ENCODE measurements at regions not wholly inside any gene's neighbourhood (a gene's known extent, or its start where the extent isn't known, plus 50 kb on each side); places are given as distances from the start of the nearest gene placed in this dataset.

DNA sequence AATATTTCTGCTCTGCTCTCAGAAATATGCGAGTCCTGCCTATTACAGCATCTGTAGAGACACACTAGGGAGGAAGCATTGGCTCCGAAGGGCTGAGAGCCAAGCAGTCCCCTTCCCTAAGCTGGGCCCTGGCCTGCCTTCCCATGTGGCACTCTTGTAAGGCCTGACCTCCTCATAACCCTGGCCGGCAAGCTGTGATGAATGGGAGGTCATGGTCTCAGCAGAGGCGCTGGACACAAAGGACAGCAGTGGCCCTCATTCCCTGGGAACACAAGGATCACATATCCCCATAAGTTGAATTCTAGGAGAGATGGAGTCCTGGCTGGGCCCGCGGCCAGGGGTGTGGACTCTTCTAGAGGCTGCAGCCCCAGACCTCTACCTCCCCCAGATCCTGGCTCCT lies 483.3 kb downstream of the ZNF536 start:
- TF ChIP-seq GATA2 (IDR thresholded peaks at IDR 0.05; ENCODE audit: low read depth, low read length) (no peak), GATA3 (IDR thresholded peaks at IDR 0.05; ENCODE audit: low read depth, low read length) (no peak)

DNA sequence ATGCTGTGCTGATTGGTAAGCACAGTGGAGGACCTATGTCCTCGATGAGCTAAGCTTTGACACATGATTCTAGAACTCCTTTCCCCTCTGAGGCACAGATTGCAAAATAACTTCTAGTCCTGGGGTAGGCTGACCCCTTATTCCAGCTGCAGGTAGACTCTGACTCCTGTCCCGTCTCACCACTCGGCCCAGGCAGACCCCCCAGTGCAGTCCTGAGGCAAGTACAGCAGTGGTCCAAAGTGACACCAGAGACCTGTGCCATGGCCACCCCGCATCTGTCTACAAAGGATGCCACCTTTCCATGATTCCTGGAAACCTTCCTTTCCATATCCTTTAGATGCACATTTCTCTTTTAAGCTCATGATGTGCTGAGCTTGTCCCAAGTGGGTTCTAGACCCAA lies 482.5 kb downstream of the ZNF536 start:
- no peak for TF ChIP-seq GATA3 (IDR thresholded peaks at IDR 0.05; ENCODE audit: low read depth, low read length)
- TF ChIP-seq GATA2 (IDR thresholded peaks at IDR 0.05; ENCODE audit: low read depth, low read length): no peak

DNA sequence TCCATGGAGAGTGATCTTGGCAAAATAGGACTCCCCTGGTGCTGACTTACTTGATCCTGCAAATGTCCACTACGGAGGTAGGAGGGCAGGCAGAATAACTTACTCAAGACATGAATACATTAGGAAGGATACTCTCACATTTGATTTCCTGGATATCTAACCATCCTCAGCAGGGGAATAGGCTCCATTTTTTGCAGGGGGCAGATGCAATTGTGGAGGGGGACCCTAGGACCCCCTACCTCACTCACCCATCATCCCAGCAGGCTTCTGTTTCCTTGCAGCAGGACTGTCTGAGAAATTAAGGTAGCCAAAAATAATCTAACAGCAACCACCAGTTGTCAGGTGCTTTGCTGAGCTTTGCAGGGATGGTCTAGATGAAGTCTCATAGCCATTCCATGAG lies 482.0 kb downstream of the ZNF536 start:
- TF ChIP-seq GATA2 (IDR thresholded peaks at IDR 0.05; ENCODE audit: low read depth, low read length): no peak
- no peak for TF ChIP-seq GATA3 (IDR thresholded peaks at IDR 0.05; ENCODE audit: low read depth, low read length)

DNA sequence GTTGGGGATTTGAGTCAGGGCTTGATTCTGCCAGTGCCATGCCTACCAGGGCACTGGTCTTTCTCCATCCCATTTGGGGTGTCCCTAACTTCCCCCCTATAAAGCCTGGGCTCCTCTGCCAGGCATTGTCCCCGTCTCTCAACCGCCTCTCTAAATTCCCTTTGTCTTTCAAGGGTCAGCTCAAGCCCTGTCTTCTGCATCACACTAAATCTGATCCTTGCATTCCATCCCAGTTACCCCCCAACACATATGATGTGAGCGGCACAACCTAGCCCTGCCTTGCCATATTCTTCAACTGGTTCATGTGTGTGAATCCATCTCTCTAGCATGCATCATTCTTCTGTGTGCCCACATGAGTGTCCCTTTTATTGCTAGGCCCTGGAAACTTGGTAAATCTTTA lies 480.9 kb downstream of the ZNF536 start:
- TF ChIP-seq GATA3 (IDR thresholded peaks at IDR 0.05; ENCODE audit: low read depth, low read length) (no peak), GATA2 (IDR thresholded peaks at IDR 0.05; ENCODE audit: low read depth, low read length) (no peak)

DNA sequence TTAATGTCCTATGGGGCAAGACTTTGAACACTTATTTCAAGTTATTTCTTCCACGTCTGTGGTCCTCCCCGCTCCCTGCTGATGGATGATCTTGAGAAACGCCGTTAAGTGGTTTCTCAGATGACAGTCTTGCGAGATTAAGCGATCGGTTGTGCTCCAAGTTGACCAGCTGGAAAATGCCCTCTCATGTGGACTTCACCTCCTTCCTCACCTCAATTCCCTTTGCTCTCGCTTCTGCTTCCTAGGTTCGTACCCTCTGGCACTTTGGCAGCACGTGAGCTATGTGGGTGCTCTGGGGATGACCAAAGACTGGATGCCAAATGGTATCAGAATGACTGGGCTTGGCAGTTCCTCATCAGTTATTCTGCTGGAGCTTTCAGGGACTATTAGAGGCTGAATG lies 480.0 kb downstream of the ZNF536 start:
- TF ChIP-seq GATA3 (IDR thresholded peaks at IDR 0.05; ENCODE audit: low read depth, low read length) (no peak), GATA2 (IDR thresholded peaks at IDR 0.05; ENCODE audit: low read depth, low read length) (no peak)

DNA sequence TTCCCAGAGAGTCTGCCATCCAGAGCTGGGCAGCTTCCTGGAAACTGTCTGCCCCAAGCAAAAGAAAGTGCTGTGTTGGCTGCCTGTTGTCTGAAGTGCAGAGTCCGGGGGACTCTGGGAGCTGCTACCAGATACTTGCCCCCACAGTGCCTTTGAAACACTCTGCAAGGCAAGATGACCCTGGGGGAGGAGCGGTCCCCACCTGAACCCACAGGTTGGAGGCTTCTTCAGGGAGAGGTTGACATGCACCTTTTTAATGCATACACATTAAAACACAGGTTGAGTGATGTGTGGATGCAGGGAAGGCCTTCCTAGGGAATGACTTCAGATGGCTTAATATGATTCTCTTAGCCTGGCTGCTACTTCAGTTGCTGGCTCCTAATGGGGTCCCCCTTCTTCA lies 479.5 kb downstream of the ZNF536 start:
- TF ChIP-seq GATA2 (IDR thresholded peaks at IDR 0.05; ENCODE audit: low read depth, low read length): no peak
- TF ChIP-seq GATA3 (IDR thresholded peaks at IDR 0.05; ENCODE audit: low read depth, low read length): no peak

DNA sequence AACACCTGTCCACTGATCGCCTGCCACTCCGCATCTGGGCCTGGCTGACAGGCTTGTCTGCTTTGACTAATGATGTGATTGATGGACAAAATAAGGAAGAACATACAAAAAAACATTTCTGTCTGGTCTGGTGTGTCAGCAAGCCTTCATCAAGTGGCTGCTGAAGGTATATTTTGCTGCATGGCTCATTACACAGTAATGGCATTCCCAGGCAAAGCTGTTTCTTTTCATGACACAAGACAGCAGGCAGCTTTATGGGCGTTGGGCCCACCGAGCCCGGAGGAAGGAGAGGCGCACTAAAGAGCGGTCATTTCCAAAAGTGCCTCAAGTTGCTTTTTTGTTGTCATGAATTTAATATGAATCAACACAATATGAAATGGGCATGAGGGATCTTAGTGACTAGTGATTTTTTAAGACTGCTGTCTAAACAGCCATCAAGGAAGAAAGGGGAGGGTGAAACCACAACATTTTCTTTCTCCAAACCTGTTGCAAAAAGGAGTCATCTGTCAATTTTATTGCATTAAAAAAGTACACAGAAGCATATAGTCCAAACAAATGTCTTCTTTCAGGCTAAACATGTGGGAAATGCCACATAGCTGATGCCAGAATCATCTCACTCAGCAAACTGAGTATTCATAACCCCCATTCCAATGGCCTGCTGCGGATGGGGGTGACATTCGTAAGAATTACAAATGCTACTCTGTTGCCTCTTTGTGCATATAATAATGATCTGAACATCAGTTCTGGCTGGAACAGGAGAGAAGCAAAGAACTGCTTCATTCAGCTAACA lies 476.6 kb downstream of the ZNF536 start:
- no peak for TF ChIP-seq GATA2 (IDR thresholded peaks at IDR 0.05; ENCODE audit: low read depth, low read length)
- no peak for TF ChIP-seq GATA3 (IDR thresholded peaks at IDR 0.05; ENCODE audit: low read depth, low read length)

DNA sequence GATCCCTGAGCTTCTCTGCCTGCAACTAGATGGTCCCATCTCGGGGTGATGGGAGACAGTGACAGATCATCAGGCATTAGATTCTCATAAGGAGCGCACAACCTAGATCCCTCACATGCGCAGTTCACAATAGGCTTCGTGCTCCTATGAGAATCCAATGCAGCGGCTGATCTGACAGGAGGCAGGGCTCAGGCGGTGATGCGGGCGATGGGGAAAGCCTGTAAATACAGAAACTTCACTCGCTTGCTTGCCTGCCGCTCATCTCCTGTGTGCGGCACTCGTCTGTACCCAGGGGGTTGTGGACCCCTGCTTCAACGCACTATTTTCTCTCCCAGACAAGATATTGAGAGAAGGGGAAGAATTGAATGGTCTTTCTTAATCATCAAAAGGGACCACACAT lies 473.9 kb downstream of the ZNF536 start:
- TF ChIP-seq GATA2 (IDR thresholded peaks at IDR 0.05; ENCODE audit: low read depth, low read length) (no peak), GATA3 (IDR thresholded peaks at IDR 0.05; ENCODE audit: low read depth, low read length) (no peak)

DNA sequence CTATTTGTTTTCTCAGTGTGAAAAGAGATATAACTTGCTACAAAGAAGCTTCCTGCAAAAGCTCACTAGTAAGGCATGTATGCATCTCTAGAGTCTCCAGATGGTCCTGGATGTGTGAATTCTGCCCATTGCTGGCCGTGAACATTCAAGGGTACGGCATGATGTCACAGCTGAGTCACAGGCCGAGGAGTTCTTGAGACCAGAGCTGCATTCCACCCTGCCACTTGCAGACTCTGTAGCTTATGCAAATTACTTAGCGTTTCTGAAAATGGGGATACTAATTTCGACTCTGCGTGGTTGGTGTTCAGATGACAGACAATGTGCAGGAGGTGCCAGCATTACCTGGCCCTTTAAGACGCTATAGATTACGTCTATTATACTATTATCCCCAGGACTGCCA lies 470.7 kb downstream of the ZNF536 start:
- no peak for TF ChIP-seq GATA3 (IDR thresholded peaks at IDR 0.05; ENCODE audit: low read depth, low read length)
- no peak for TF ChIP-seq GATA2 (IDR thresholded peaks at IDR 0.05; ENCODE audit: low read depth, low read length)

DNA sequence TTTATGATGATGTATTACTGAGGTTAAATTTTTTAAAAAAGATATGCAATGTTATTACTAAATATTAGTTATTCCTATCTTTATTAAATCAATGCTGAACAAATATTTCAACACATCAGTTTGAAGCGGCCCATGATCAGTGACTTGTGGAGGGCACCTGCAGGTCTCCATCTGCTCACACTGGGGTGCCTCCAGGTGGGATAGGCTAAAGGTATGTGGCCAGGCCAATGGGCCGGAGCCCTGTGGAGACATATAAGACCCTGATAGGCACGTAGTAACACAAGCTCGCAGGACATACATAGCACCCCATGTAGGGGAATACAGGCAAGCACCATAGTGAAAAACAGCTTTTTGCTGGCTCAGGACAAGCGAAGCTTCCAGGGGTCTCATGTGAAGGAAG lies 469.8 kb downstream of the ZNF536 start:
- TF ChIP-seq GATA3 (IDR thresholded peaks at IDR 0.05; ENCODE audit: low read depth, low read length): no peak
- no peak for TF ChIP-seq GATA2 (IDR thresholded peaks at IDR 0.05; ENCODE audit: low read depth, low read length)

DNA sequence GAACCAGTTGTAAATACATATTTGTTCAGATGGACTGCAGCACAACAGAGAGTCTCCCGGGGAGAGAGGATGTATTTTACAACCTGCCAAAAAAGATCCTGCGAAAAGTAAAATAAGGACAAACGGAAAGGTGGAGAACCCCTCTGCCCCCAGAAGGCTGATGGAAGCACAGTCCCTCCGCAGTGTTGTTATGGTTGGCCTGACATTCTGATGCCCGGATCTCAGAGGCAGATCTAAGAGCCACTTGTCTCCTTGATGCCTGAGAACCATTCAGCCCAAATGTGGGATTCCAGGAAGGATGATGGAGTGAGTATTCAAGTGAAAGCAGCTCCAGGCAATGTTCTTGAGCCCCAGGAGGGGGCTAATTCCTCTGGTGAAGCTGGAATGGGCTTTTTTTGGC lies 458.7 kb downstream of the ZNF536 start:
- TF ChIP-seq GATA3 (IDR thresholded peaks at IDR 0.05; ENCODE audit: low read depth, low read length): no peak

DNA sequence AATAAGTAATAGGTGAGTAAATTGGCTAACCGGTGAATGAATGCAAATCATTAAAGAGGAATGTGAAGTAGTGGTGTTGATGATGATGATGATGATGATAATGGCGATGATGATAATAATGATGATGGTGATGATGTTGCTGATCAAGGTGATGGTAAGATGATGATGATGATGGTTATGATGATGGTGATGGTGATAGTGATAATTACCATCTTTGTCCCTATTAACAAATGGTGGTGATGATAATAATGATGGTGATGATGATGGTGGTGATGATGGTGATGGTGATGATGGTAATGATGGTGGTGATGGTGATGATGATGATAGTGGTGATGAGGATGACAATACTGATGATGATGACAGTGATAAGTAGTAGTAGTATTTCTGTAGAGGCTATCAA lies 452.6 kb downstream of the ZNF536 start:
- TF ChIP-seq GATA3 (IDR thresholded peaks at IDR 0.05; ENCODE audit: low read depth, low read length): no peak

DNA sequence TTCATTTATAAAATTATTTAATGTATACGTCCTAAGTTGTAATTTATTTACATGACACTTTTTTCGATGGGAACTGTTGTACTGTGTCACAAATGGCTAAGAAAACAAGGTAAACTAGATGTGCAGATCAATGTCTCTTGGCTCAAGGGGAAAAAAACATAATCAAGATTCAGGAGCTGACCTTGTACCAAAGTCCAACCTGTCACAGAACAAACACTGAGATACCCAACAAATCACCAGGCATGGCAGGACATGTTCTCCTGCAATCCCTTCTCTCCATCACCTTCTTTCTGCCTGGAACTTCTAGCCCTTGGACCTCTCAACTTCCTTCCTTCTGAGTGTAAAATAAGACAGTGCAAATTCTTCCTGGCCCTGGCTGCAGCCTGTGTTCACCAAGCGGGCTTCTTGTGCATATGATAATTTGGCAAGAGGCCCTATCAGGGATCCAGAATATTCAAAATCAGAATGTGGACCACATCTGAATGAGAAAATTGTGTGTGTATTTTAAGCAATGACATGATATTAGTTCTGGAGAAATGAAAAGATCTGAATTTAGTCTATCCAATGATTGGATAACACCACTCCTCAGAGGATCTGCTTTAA lies 445.9 kb downstream of the ZNF536 start:
- TF ChIP-seq GATA3 (IDR thresholded peaks at IDR 0.05; ENCODE audit: low read depth, low read length) (no peak), GATA2 (IDR thresholded peaks at IDR 0.05; ENCODE audit: low read depth, low read length) (no peak)

DNA sequence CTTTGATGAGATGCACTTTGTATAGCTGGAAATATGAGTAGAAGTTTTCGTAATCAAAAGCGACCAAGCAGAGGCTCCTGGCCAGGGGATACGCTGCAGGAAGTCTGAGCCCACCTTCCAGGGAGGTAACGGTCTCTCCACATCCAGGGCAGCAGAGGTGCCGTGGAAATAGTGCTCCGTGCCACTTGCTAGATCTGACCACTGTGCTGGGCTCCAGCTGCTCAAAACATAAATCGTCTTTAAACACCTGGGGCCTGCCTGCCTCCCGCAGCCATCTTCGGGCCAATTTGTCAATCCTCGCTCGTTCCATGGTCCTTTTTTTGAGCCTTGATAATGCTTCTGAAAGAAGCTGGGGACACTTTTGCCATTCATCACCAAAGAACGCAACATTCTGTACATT lies 445.0 kb downstream of the ZNF536 start:
- TF ChIP-seq GATA3 (IDR thresholded peaks at IDR 0.05; ENCODE audit: low read depth, low read length): no peak
- no peak for TF ChIP-seq GATA2 (IDR thresholded peaks at IDR 0.05; ENCODE audit: low read depth, low read length)

DNA sequence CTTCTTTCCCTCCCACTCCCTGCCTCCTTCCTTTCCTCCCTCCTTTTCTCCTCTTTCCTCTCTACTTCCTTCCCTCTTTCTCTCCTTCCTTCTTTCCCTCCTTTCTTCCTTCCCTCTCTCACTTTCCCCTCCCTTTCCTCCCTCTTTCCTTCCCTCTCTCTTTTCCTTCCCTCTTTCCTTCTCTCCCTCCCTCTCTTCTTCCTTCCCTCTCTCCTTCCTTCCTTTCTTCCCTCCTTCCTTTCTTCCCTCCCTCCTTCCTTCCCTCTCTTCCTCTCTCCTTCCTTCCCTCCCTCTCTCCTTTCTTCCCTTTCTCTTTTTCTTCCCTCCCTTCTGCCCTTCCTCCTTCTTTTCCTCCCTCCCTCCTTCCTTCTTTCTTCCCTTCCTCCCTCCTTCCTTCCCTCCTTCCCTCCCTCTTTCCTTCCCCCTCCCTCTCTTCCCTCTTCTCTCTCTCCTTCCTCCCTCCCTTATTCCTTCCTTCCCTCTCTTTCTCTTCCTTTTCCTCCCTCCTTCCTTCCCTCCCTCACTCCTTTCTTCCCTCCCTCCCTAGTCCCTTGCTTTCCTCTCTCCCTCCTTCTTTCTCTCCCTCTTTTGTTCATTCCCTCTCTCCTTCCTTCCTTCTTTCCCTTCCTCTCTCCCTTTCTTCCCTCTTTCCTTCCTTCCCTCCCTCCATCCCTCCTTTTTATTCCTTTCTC lies 443.9 kb downstream of the ZNF536 start:
- TF ChIP-seq GATA2 (IDR thresholded peaks at IDR 0.05; ENCODE audit: low read depth, low read length) (no peak), GATA3 (IDR thresholded peaks at IDR 0.05; ENCODE audit: low read depth, low read length) (no peak)
